Nucleus accumbens (tissue), 56 donors: ENCODE measurements at regions not wholly inside any gene's neighbourhood (a gene's known extent, or its start where the extent isn't known, plus 50 kb on each side); places are given as distances from the start of the nearest gene placed in this dataset.

Experiments
- DNase-seq, 56 donors: peaks; one replicate each; lab custom pipeline; 2025; lab: John Stamatoyannopoulos, UW

GRCh38 chr6:48835421-48835958 lies 627.6 kb downstream of the MMUT start:
- DNase-seq = no peak

- no peak for DNase-seq
Measured at GRCh38 chr6:48834706-48835105, 628.3 kb downstream of the MMUT start.

- DNase-seq = no peak
Measured at GRCh38 chr6:48833916-48834315, 629.1 kb downstream of the MMUT start.

- peak in 15 of 56 donors; percentile 1 to 68 (median 12) for DNase-seq
Measured at GRCh38 chr6:48826901-48827701, 636.0 kb downstream of the MMUT start.

- DNase-seq = no peak
Measured at GRCh38 chr6:48826152-48826515, 636.9 kb downstream of the MMUT start.

GRCh38 chr6:48825501-48826151 lies 637.4 kb downstream of the MMUT start:
- DNase-seq = no peak

- no peak for DNase-seq
Measured at GRCh38 chr6:48818052-48818412, 645.0 kb downstream of the MMUT start.

- DNase-seq = no peak
Measured at GRCh38 chr6:48817333-48818051, 645.6 kb downstream of the MMUT start.

GRCh38 chr6:48814957-48815356 lies 648.1 kb downstream of the MMUT start:
- no peak for DNase-seq

- DNase-seq = no peak
Measured at GRCh38 chr6:48813836-48814235, 649.2 kb downstream of the MMUT start.

- no peak for DNase-seq
Measured at GRCh38 chr6:48809700-48810099, 653.4 kb downstream of the MMUT start.

- DNase-seq = no peak
Measured at GRCh38 chr6:48809245-48809644, 653.8 kb downstream of the MMUT start.

GRCh38 chr6:48798296-48798695 lies 664.8 kb downstream of the MMUT start:
- no peak for DNase-seq

- DNase-seq = no peak
Measured at GRCh38 chr6:48782225-48782624, 671.2 kb upstream of the PTCHD4 start.

GRCh38 chr6:48777411-48777810 lies 666.4 kb upstream of the PTCHD4 start:
- DNase-seq = no peak

GRCh38 chr6:48775157-48775556 lies 664.2 kb upstream of the PTCHD4 start:
- no peak for DNase-seq

- no peak for DNase-seq
Measured at GRCh38 chr6:48774276-48774675, 663.3 kb upstream of the PTCHD4 start.

- no peak for DNase-seq
Measured at GRCh38 chr6:48766349-48766748, 655.4 kb upstream of the PTCHD4 start.

GRCh38 chr6:48765352-48765961 lies 654.5 kb upstream of the PTCHD4 start:
- DNase-seq = peak in 12 of 56 donors; percentile 1 to 42 (median 3)

GRCh38 chr6:48764286-48765044 lies 653.5 kb upstream of the PTCHD4 start:
- no peak for DNase-seq
